ENCODE measurements at regions not wholly inside any gene's neighbourhood (a gene's known extent, or its start where the extent isn't known, plus 50 kb on each side); places are given as distances from the start of the nearest gene placed in this dataset.

DNA sequence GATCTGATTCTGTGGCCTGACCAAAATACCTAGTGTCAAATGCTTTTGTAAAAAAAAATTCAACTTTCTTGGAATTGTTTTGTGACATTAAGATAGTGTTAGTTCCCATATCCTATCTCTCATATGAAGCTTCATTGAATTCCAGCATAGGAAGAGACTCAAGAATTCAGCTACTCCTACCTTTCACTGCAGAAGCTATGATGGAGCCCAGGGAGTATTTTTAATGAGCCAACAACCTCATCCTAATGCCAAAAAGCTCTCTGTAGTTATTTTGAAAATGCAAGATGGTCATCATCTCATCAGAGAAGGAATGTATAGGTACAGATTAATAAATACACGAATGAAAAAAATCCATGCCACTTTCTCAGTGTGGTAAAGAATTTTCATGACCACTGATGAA lies 431.2 kb upstream of the SGCG start:
- TF ChIP-seq EP300 (IDR thresholded peaks at IDR 0.05): no peak
- TF ChIP-seq CTCF (IDR thresholded peaks at IDR 0.05): no peak
- no peak for TF ChIP-seq POLR2A (IDR thresholded peaks at IDR 0.05)
